Prostate gland (tissue), 2 donors: ENCODE measurements at regions not wholly inside any gene's neighbourhood (a gene's known extent, or its start where the extent isn't known, plus 50 kb on each side); places are given as distances from the start of the nearest gene placed in this dataset.

ENCODE experiments used
- CTCF ChIP-seq, 4 experiments: fragments of 200-600 bp in 2 of 4; fragments of 450-650 bp in 2 of 4; sonication (generic) in 2 of 4; IDR thresholded peaks; 1 replicate in 3 of 4; 2 replicates in 1 of 4; pipeline ENCODE4 v1.5.1; 2016 to 2019; ENCODE audit warnings: antibody characterized with exemption in 4 of 4, mild to moderate bottlenecking in 2 of 4, moderate library complexity in 2 of 4
- POLR2A ChIP-seq: fragments of 450-650 bp; IDR thresholded peaks from one replicate; pipeline ENCODE4 v1.6.1; 2016; ENCODE audit warnings: antibody characterized with exemption, mild to moderate bottlenecking

- TF ChIP-seq CTCF (IDR thresholded peaks at IDR 0.05): no peak
- no peak for TF ChIP-seq POLR2A
Measured at GRCh38 chr16:51876601-51876875, 670.4 kb downstream of the TOX3 start.
